ENCODE measurements at regions not wholly inside any gene's neighbourhood (a gene's known extent, or its start where the extent isn't known, plus 50 kb on each side); places are given as distances from the start of the nearest gene placed in this dataset.
A peak's percentile ranks its signal among the peaks of the same experiment; 100 is the strongest.
"Not testable (repeated sequence)": the region's sequence is repeated elsewhere in the genome, so short reads cannot be mapped to it uniquely, and the experiment has no call there.

DNA sequence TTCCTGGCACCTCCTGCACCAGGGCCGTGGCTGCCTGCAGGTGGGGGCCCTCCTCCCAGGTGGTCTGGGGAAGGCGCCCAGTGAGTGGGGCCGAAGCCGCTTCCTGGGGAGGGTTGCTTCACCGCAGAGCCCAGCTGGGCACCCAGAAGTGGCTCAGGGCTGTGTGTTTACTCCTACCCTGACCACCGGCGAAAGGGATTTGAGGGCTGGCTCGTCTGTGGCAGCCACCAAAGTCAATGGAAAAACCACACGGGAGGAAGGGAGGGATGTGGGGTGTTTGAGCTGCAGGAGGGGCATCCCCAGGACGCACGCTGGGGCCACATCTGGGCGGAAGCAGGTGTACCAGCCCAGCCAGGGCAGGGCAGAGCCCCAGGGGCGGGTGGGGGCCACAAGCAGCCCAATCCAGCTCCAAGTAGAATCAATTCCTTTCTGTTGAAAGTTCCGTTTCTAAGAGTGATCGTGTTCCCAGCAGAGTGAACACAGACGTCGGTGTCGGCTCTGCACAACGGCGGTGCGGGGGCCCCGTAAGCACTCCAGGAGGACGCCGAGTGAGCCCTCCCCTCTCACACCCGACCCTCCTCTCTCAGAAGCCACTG, 69.9 kb downstream of the FOXL3 start:
- H4K20me1 ChIP-seq (ENCODE audit: insufficient read depth, low read depth, low read length), result no peaks in the 10 kb centered on the region
- DNase-seq, result no peak
- no peaks in the 10 kb centered on the region for H3K36me3 ChIP-seq (ENCODE audit: insufficient read depth, low read length)
- no peaks in the 10 kb centered on the region for H3K9me3 ChIP-seq (ENCODE audit: low read length)
- no peak overlapping the region for H3K4me3 ChIP-seq (ENCODE audit: low read length)
- H3K4me1 ChIP-seq (ENCODE audit: low read length), result peaks cover 6% of the 10 kb centered on the region
- H3K9ac ChIP-seq (ENCODE audit: low read length), result no peak overlapping the region
- H3K9me2 ChIP-seq (replicated peaks; ENCODE audit: insufficient read depth, low read length), result no peaks in the 10 kb centered on the region
- H3K79me2 ChIP-seq (ENCODE audit: low read length), result no peaks in the 10 kb centered on the region
- H3K27me3 ChIP-seq (ENCODE audit: low read length), result no peaks in the 10 kb centered on the region
- no peak overlapping the region for H3K27ac ChIP-seq (ENCODE audit: low read length)
- H2AFZ ChIP-seq (ENCODE audit: low read length), result no peak overlapping the region
- no peak overlapping the region for H3K4me2 ChIP-seq (ENCODE audit: low read depth, low read length, poor library complexity, severe bottlenecking)

DNA sequence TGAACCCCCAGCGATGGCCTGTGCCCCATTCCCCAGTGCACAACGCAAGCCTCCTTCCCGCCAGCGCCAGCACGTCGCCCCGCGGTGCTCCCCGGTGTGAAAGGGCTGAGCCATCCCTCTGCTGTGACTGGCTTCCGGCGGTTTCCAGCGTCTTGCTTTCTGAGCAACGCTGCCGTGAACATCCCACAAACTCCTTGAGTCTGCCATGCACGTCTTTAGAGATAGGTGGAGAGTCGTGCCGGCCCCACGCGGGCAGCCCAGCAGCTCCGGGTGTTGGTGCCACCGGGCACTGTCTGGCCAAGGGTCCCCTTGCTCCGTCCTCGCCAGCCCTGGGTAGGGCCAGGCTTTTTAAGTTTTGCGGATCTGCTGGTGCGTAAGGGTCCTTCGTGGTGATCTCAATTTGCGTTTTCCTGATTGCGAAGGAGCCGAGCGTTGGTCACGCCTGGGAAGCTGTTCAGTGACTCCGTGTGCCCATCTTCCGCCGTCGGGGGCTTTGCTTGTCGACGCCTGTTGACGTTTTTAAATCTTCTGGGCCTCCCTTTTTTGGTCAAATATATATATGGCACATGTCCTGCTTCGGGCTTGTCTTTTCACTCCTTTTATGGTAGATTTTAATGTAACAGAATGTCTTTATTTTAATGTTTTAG, 70.6 kb downstream of the FOXL3 start:
- Histone ChIP-seq H2AFZ (ENCODE audit: low read length) (no peak overlapping the region), H3K79me2 (ENCODE audit: low read length) (no peaks in the 10 kb centered on the region), H3K9ac (ENCODE audit: low read length) (no peak overlapping the region), H3K4me2 (ENCODE audit: low read depth, low read length, poor library complexity, severe bottlenecking) (no peak overlapping the region), H4K20me1 (ENCODE audit: insufficient read depth, low read depth, low read length) (no peaks in the 10 kb centered on the region), H3K27ac (ENCODE audit: low read length) (no peak overlapping the region), H3K4me3 (ENCODE audit: low read length) (no peak overlapping the region), H3K36me3 (ENCODE audit: insufficient read depth, low read length) (no peaks in the 10 kb centered on the region), H3K27me3 (ENCODE audit: low read length) (no peaks in the 10 kb centered on the region), H3K4me1 (ENCODE audit: low read length) (peaks cover 6% of the 10 kb centered on the region), H3K9me3 (ENCODE audit: low read length) (no peaks in the 10 kb centered on the region), H3K9me2 (replicated peaks; ENCODE audit: insufficient read depth, low read length) (no peaks in the 10 kb centered on the region)
- DNase-seq, result no peak

DNA sequence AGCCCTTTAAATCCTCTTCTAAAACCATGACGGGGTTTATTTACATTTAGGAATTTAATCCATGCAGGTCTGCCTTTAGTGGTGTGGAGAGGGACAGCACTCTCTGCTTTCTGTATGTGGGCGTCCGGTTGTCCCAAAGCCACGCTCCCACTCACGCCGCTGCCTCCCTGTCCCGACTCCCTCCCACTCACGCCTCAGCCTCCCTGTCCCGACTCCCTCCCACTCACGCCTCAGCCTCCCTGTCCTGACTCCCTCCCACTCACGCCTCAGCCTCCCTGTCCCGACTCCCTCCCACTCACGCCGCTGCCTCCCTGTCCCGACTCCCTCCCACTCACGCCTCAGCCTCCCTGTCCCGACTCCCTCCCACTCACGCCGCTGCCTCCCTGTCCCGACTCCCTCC, 71.2 kb downstream of the FOXL3 start:
- DNase-seq; H3K9me3 ChIP-seq (ENCODE audit: low read length); H2AFZ ChIP-seq (ENCODE audit: low read length); H3K9me2 ChIP-seq (replicated peaks; ENCODE audit: insufficient read depth, low read length); H3K27me3 ChIP-seq (ENCODE audit: low read length); H3K79me2 ChIP-seq (ENCODE audit: low read length); H3K4me2 ChIP-seq (ENCODE audit: low read depth, low read length, poor library complexity, severe bottlenecking); H3K9ac ChIP-seq (ENCODE audit: low read length); H3K4me3 ChIP-seq (ENCODE audit: low read length); H3K27ac ChIP-seq (ENCODE audit: low read length); H3K4me1 ChIP-seq (ENCODE audit: low read length); H4K20me1 ChIP-seq (ENCODE audit: insufficient read depth, low read depth, low read length); H3K36me3 ChIP-seq (ENCODE audit: insufficient read depth, low read length): not testable (repeated sequence)

DNA sequence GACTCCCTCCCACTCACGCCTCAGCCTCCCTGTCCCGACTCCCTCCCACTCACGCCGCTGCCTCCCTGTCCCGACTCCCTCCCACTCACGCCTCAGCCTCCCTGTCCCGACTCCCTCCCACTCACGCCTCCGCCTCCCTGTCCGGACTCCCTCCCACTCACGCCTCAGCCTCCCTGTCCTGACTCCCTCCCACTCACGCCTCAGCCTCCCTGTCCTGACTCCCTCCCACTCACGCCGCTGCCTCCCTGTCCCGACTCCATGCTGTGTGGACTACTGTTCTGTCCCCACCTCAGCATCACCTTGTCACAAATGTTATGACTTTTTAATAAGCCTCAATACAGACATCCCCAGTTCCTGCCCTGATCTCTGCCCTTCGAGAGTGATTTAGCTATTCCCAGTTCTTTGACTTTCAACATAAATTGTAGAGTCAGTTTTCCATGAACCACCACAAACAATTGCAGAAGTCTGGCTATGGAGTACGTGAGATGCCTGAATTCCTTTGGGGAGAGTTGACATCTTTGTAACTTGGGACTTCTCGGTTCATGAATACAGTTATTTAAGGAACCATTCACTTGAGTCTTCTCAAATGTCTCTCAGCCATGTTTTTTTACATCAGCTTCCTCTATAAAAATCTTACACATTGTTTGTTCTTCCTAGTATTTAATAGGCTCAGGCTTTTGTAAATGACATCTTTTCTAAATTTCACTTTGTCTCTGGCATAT, 71.9 kb downstream of the FOXL3 start:
- no peak for DNase-seq
- Histone ChIP-seq H3K4me1 (ENCODE audit: low read length) (peaks cover 15% of the 10 kb centered on the region), H3K36me3 (ENCODE audit: insufficient read depth, low read length) (no peaks in the 10 kb centered on the region), H2AFZ (ENCODE audit: low read length) (no peak overlapping the region), H3K27me3 (ENCODE audit: low read length) (no peaks in the 10 kb centered on the region), H3K9me2 (replicated peaks; ENCODE audit: insufficient read depth, low read length) (no peaks in the 10 kb centered on the region), H3K4me2 (ENCODE audit: low read depth, low read length, poor library complexity, severe bottlenecking) (no peak overlapping the region), H4K20me1 (ENCODE audit: insufficient read depth, low read depth, low read length) (no peaks in the 10 kb centered on the region), H3K4me3 (ENCODE audit: low read length) (no peak overlapping the region), H3K27ac (ENCODE audit: low read length) (no peak overlapping the region), H3K9ac (ENCODE audit: low read length) (no peak overlapping the region), H3K79me2 (ENCODE audit: low read length) (no peaks in the 10 kb centered on the region), H3K9me3 (ENCODE audit: low read length) (no peaks in the 10 kb centered on the region)

DNA sequence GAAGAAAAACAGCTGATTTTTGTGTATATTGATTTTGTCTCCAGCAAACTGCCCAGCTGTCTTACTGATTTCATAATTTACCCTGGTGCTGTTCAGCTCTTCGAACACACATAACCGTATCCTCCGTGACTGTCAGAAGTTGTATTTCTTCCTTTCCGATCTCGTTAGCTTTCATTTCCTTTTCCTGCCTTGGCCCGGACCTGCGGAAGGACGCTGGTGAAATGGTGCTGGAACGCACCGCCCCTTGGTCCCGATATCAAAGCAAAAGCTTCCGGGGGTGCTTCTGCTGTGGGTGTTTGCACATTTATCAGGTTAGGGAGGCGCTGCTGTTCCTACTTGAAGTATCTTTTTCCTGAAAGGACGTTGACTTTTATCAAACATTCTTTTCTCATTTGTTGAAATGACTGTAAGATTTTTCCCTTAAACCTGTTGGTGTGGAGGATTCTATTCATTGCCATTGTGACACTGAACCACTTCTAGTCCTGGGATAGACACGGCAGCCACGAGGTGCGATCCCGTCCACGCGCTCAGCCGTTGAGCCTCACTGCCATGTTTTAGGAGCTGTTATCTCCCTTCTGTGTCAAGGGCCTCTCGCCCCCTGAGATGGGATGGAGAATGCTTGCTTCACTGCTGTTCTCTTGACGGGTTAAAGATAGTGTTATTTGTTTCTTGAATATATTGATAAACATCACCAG, 72.6 kb downstream of the FOXL3 start:
- Histone ChIP-seq H3K4me1 (ENCODE audit: low read length) (peaks cover 20% of the 10 kb centered on the region), H3K36me3 (ENCODE audit: insufficient read depth, low read length) (no peaks in the 10 kb centered on the region), H4K20me1 (ENCODE audit: insufficient read depth, low read depth, low read length) (no peaks in the 10 kb centered on the region), H3K79me2 (ENCODE audit: low read length) (no peaks in the 10 kb centered on the region), H2AFZ (ENCODE audit: low read length) (no peak overlapping the region), H3K4me2 (ENCODE audit: low read depth, low read length, poor library complexity, severe bottlenecking) (no peak overlapping the region), H3K4me3 (ENCODE audit: low read length) (no peak overlapping the region), H3K9me3 (ENCODE audit: low read length) (no peaks in the 10 kb centered on the region), H3K9ac (ENCODE audit: low read length) (no peak overlapping the region), H3K27ac (ENCODE audit: low read length) (no peak overlapping the region), H3K9me2 (replicated peaks; ENCODE audit: insufficient read depth, low read length) (no peaks in the 10 kb centered on the region), H3K27me3 (ENCODE audit: low read length) (no peaks in the 10 kb centered on the region)
- DNase-seq, result no peak

DNA sequence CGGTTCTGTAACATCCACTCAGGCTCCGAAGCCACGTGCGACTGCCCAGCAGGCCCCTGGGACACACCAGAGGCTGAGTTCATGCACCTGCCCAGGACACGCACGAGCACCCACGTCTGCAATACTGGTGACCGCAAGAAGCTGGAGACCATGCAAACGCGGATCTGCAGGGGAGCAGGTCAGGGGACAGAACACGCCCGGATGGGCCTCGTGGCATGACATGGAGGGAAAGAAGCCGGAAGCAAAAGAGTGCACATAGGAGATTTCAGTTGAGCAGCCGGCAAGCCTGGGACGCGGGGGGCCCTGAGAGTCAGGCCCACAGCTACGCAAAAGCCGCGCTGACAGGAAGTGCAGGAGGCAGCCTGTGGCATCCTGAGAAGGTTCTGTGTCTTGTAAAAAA, 73.7 kb downstream of the FOXL3 start:
- Histone ChIP-seq H3K4me3 (ENCODE audit: low read length) (no peak overlapping the region), H3K4me2 (ENCODE audit: low read depth, low read length, poor library complexity, severe bottlenecking) (no peak overlapping the region), H2AFZ (ENCODE audit: low read length) (no peak overlapping the region), H3K9ac (ENCODE audit: low read length) (no peak overlapping the region), H3K27ac (ENCODE audit: low read length) (no peak overlapping the region), H4K20me1 (ENCODE audit: insufficient read depth, low read depth, low read length) (no peaks in the 10 kb centered on the region), H3K36me3 (ENCODE audit: insufficient read depth, low read length) (no peaks in the 10 kb centered on the region), H3K9me3 (ENCODE audit: low read length) (no peaks in the 10 kb centered on the region), H3K27me3 (ENCODE audit: low read length) (no peaks in the 10 kb centered on the region), H3K9me2 (replicated peaks; ENCODE audit: insufficient read depth, low read length) (no peaks in the 10 kb centered on the region), H3K79me2 (ENCODE audit: low read length) (no peaks in the 10 kb centered on the region), H3K4me1 (ENCODE audit: low read length) (peaks cover 20% of the 10 kb centered on the region)
- peak; percentile 45 for DNase-seq

DNA sequence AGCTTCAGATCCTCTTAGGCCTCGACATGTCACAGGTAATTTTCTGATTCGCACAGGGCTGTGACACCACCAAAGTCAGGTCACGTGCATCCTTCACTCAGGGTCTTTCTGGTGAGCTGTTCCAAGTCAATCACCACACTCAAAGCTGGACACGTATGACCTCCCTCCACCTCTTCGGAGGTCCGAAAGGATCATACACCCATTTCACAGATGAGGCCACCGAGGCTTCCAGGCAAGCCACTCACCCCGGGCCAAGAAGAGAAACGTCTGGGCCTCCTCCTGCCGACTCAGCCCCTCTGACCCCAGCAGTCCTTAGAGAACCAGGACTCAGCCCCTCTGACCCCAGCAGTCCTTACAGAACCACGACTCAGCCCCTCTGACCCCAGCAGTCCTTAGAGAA, 74.6 kb downstream of the FOXL3 start:
- no peak overlapping the region for H3K4me3 ChIP-seq (ENCODE audit: low read length)
- no peaks in the 10 kb centered on the region for H3K27me3 ChIP-seq (ENCODE audit: low read length)
- no peak overlapping the region for H2AFZ ChIP-seq (ENCODE audit: low read length)
- no peak overlapping the region for H3K27ac ChIP-seq (ENCODE audit: low read length)
- no peaks in the 10 kb centered on the region for H3K79me2 ChIP-seq (ENCODE audit: low read length)
- H3K4me2 ChIP-seq (ENCODE audit: low read depth, low read length, poor library complexity, severe bottlenecking), result no peak overlapping the region
- H3K9me3 ChIP-seq (ENCODE audit: low read length), result no peaks in the 10 kb centered on the region
- no peaks in the 10 kb centered on the region for H3K36me3 ChIP-seq (ENCODE audit: insufficient read depth, low read length)
- H3K9ac ChIP-seq (ENCODE audit: low read length), result no peak overlapping the region
- peaks cover 20% of the 10 kb centered on the region for H3K4me1 ChIP-seq (ENCODE audit: low read length)
- DNase-seq, result no peak
- no peaks in the 10 kb centered on the region for H3K9me2 ChIP-seq (replicated peaks; ENCODE audit: insufficient read depth, low read length)
- H4K20me1 ChIP-seq (ENCODE audit: insufficient read depth, low read depth, low read length), result no peaks in the 10 kb centered on the region

DNA sequence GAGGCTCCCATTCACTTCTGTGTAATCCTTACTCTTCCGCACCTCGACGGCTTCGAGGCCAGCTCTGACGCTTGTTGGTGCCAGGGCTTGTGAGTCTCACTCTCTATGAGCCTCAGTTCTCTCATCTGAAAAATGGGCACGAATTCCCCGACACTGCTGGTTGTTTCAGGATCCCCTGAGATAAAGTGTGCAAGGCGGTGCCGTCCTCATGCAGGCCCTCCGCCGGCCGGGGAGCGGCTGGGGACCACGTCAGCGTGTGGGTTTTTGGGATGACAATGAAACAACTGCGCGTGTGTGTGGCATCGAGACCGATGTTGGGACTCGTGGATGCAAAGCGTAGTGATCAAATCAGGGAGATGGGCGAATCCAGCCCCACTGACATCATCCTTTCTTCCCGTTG, 75.6 kb downstream of the FOXL3 start:
- H3K4me1 ChIP-seq (ENCODE audit: low read length), result peaks cover 20% of the 10 kb centered on the region
- H2AFZ ChIP-seq (ENCODE audit: low read length), result no peak overlapping the region
- no peak overlapping the region for H3K4me2 ChIP-seq (ENCODE audit: low read depth, low read length, poor library complexity, severe bottlenecking)

More for the DNA sequence above, 75.6 kb downstream of the FOXL3 start:
- no peak overlapping the region for H3K9ac ChIP-seq (ENCODE audit: low read length)
- no peaks in the 10 kb centered on the region for H3K9me3 ChIP-seq (ENCODE audit: low read length)
- H3K27ac ChIP-seq (ENCODE audit: low read length), result no peak overlapping the region
- no peaks in the 10 kb centered on the region for H4K20me1 ChIP-seq (ENCODE audit: insufficient read depth, low read depth, low read length)
- no peaks in the 10 kb centered on the region for H3K79me2 ChIP-seq (ENCODE audit: low read length)
- no peak for DNase-seq
- no peaks in the 10 kb centered on the region for H3K9me2 ChIP-seq (replicated peaks; ENCODE audit: insufficient read depth, low read length)
- H3K36me3 ChIP-seq (ENCODE audit: insufficient read depth, low read length), result no peaks in the 10 kb centered on the region
- H3K4me3 ChIP-seq (ENCODE audit: low read length), result no peak overlapping the region
- no peaks in the 10 kb centered on the region for H3K27me3 ChIP-seq (ENCODE audit: low read length)
